Subcutaneous abdominal adipose tissue (tissue), 5 donors: ENCODE measurements at regions not wholly inside any gene's neighbourhood (a gene's known extent, or its start where the extent isn't known, plus 50 kb on each side); places are given as distances from the start of the nearest gene placed in this dataset.

Experiments used
- H3K27ac ChIP-seq: one replicate; pipeline ENCODE4 v1.7.0; 2013; ENCODE audit warnings: low read depth, mild to moderate bottlenecking, inconsistent platforms, low read length, moderate library complexity
- H3K27me3 ChIP-seq, 5 donors: one replicate each; pipeline ENCODE4 v1.7.0; 2013; ENCODE audit warnings: low read length in 5 of 5, inconsistent platforms in 1 of 5; ENCODE audit not compliant: control insufficient read depth in 5 of 5, insufficient read depth in 4 of 5
- H3K36me3 ChIP-seq, 5 donors: one replicate each; pipeline ENCODE4 v1.7.0; 2013; ENCODE audit warnings: low read length in 5 of 5; ENCODE audit not compliant: control insufficient read depth in 5 of 5, insufficient read depth in 5 of 5
- H3K4me1 ChIP-seq, 5 donors: one replicate each; pipeline ENCODE4 v1.7.0; 2013; ENCODE audit warnings: low read length in 5 of 5, mild to moderate bottlenecking in 3 of 5, moderate library complexity in 1 of 5; ENCODE audit not compliant: control insufficient read depth in 5 of 5, insufficient read depth in 5 of 5
- H3K4me3 ChIP-seq, 5 donors: one replicate each; pipeline ENCODE4 v1.7.0; 2013; ENCODE audit warnings: low read length in 5 of 5, low read depth in 1 of 5
- H3K9ac ChIP-seq, 5 donors: one replicate each; pipeline ENCODE4 v1.7.0; 2013; ENCODE audit warnings: low read length in 5 of 5, mild to moderate bottlenecking in 4 of 5, moderate library complexity in 3 of 5
- H3K9me3 ChIP-seq, 5 donors: one replicate each; pipeline ENCODE4 v1.7.0; 2013; ENCODE audit warnings: low read length in 5 of 5; ENCODE audit not compliant: control insufficient read depth in 5 of 5
- donor health status: healthy.
- donor health status: healthy.
- donor health status: healthy.
- donor health status: healthy.
- donor health status: healthy.

DNA sequence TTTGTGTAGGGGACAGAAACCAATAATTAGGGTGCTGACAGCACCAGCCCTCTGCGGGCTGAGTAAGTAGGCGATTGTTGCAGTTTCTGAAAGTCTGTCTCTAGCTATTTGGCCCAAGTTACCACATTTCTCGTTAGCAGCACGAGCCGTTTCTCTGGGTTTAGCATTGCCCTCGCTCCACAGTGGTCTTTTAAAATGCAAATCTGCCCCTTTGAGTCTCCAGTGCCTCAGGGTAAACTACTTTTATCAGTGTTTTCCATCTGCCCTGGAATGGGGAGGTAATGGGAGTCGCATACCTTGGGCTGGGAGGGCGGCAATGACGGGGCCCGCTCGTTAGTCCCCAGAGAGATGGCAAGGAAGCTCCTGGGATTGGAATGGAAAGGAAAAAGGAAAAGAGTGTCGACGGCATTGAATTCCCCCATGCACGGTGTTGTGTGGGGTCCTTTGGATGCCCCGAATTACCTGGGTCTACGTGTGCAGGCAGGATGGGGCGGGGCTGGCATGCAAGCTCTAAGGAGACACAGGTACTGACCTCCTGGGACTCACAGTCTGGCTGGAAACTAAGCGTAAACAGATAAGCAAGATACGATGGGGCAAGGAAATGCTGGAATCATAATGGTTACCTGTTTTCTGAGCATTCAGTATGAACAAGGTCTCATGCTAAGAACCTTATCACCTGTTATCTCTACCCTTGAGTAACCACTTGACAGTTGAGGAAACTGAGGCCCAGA lies 131.8 kb upstream of the MAP1LC3B2 start:
- H3K4me1 ChIP-seq = peaks cover 0 to 12% (median 8%) of the 10 kb centered on the region in 5 donors
- peaks cover 0 to 6% (median 4%) of the 10 kb centered on the region in 5 donors for H3K27me3 ChIP-seq
- H3K27ac ChIP-seq = no peak overlapping the region

DNA sequence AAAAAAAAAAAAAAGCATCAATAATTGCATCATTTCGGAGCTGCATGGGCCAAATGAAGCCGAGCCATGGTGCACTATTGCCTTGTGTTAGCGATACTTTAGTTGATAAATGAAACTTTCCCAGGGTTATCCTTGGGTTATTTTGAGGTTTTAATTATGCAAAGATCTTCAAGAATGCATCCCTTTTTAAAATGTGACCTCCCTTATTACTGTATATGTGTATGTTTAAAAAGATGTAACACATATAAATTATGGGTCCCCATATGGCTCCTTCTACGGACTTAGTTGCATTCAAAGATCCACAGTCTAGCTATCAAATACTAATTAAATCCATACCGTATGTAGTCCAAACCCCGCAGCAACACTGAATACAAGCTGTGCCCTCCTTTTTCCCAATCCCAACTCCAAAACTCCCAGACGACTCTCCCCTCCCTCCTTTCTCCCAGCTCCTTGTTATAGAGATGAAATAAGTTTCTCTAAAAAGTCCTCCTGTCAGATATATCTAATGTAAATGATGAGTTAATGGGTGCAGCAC lies 129.3 kb upstream of the MAP1LC3B2 start:
- Histone ChIP-seq H3K9ac (no peak overlapping the region), H3K36me3 (no peaks in the 10 kb centered on the region), H3K9me3 (peaks cover 0 to 6% (median 4%) of the 10 kb centered on the region in 5 donors), H3K27me3 (peaks cover 0 to 6% (median 4%) of the 10 kb centered on the region in 5 donors), H3K27ac (no peak overlapping the region), H3K4me1 (peaks cover 2 to 29% (median 18%) of the 10 kb centered on the region in 5 donors), H3K4me3 (no peak overlapping the region)

More for the DNA sequence above, 131.8 kb upstream of the MAP1LC3B2 start:
- Histone ChIP-seq H3K4me3 (no peak overlapping the region), H3K36me3 (no peaks in the 10 kb centered on the region), H3K9me3 (peaks cover 0 to 5% (median 3%) of the 10 kb centered on the region in 5 donors), H3K9ac (no peak overlapping the region)

DNA sequence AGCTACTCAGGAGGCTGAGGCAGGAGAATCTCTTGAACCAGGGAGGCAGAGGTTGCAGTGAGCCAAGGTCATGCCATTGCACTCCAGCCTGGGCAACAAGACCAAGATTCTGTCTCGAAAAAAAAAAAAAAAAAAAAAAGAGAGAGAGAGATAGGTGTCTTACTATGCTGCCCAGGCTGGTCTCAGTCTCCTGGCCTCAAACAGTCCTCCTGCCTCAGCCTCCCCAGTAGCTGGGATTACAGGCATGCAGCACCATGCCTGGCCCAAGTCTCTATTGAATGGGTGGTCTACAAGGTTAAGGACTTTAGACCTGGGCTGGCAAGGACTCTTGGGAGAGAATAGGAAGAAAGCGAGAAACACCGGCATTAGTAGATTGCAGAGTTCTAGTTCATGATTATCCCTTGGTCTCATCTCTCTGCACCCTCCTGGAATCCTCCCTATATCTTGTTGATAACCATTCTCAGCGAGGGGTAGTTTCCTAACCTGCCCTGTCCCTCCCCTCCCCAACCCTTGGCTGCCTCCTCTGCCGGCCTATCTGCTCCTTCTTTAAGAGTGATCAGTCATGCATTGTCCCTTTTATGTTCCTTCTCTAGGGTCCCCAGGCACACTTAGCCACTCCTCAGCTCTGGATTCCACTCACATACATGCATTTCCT lies 128.1 kb upstream of the MAP1LC3B2 start:
- Histone ChIP-seq H3K9ac (no peak overlapping the region), H3K4me3 (no peak overlapping the region), H3K27me3 (peaks cover 0 to 6% (median 4%) of the 10 kb centered on the region in 5 donors), H3K9me3 (peaks cover 0 to 6% (median 4%) of the 10 kb centered on the region in 5 donors), H3K27ac (no peak overlapping the region), H3K4me1 (peaks cover 2 to 28% (median 16%) of the 10 kb centered on the region in 5 donors), H3K36me3 (no peaks in the 10 kb centered on the region)

DNA sequence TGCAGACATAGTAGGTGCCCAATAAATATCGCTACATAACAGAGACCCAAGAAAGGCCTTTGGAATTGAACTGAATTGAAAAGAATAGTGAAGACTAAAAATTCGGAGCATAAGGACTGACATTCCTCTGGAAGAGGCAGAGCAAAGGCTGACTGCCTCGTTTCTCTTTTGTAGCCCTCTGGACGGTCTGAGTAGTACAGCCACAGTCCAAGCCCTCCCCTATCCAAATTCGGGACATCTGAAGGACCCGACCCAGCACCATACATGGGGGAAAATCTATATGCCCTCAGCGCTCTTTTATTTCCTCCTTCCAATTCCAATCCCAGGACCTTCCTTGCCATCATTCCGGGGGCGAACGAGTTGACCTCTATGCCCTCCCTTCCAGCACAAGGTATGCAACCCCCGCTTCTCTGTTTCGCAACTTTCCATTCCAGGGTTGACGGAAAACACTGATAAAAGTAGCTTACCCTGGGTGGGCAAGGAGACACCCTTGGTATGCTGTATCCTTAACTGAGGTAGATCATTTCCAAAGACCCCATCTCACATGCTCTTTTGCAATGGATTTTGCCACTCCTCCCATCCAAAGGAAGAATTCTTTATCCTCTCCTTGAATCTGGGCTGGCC lies 127.4 kb upstream of the MAP1LC3B2 start:
- Histone ChIP-seq H3K27me3 (peaks cover 0 to 6% (median 4%) of the 10 kb centered on the region in 5 donors), H3K4me3 (no peak overlapping the region), H3K9me3 (peaks cover 0 to 6% (median 4%) of the 10 kb centered on the region in 5 donors), H3K36me3 (no peaks in the 10 kb centered on the region), H3K27ac (no peak overlapping the region), H3K9ac (no peak overlapping the region), H3K4me1 (peaks cover 2 to 22% (median 16%) of the 10 kb centered on the region in 5 donors)

DNA sequence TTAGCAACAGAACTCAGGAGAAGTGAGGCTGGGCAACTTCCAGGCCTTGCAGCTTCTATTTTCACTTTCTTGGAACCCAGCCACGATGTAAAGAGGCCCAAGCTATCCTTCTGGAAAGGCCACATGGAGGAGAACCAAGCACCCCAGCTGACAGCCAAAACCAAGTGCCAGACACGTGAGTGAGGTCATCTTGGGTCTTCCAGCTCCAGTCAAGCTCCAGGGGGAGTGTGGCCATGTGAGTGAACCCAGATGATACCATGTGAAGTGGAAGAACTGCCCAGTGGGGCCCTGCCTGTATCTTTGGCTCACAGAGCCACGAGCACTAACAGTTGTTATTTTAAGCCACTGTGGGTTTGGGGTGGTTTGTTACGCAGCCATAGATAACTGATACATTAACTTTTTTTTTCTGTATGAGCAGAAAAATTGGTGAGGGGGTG lies 126.8 kb upstream of the MAP1LC3B2 start:
- Histone ChIP-seq H3K27ac (no peak overlapping the region), H3K4me1 (peaks cover 2 to 20% (median 14%) of the 10 kb centered on the region in 5 donors), H3K4me3 (peak overlapping the region in 1 of 5 donors; percentile 4), H3K9ac (no peak overlapping the region), H3K9me3 (peaks cover 0 to 6% (median 4%) of the 10 kb centered on the region in 5 donors), H3K27me3 (peaks cover 0 to 5% (median 2%) of the 10 kb centered on the region in 5 donors), H3K36me3 (no peaks in the 10 kb centered on the region)

DNA sequence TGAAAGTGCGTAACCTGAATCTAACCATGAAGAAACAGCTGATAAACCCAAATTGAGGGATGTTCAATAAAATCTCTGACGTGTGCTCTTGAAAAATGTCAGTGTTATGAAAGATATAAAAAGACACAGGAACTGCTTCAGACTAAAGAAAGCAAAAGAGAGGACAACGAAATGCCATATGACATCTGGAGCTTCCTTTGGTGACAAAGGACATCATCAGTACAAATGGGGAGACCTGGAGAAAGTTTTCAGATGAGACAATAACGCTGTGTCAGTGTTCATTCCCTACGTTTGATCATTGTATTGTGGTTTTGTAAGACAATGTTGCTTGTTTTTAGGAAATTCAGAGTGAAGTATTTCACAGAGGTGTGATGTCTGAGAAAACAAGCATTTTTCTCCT lies 125.9 kb upstream of the MAP1LC3B2 start:
- H3K27ac ChIP-seq = peak overlapping the region; percentile 48

DNA sequence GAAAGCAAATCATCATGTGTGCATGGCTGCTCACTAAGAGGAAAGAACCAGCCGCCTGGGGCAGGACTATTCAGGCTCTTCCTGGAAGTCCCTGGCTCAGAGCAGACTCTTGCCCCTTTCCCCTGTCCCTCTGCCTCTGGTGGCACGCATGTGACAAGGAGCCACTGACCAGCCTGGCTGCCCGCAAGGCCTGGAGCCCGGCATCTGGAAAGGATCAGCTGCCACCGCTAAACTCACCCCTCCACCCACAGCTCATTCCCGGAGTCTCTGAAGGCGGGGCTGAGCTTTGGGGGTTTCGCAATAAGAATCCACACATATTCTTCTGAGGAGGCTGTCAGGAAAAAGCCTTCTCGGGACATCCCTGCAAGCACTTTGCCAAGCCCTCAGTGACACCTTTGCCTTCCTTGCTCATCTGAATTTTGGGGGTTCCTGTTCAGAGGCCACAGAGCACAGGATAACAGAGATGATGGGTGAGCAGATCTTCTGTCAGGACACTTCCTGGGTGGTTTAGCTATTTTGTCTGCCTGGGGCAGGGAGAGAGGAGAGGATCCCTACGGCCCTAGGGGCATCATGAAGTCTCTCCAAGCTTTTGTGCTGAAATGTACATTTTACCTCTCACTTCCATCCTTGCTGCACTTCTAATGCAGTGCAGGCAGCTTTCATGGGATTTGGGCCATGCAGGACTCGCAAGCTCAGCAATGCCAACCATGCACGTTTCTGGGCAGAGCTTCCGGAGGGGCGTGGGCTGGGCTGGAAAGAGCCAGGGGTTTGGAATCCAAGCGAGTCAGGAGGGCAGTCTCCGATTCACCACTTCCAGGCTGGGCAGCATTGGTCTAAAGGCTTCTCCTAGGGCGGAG lies 124.8 kb upstream of the MAP1LC3B2 start:
- Histone ChIP-seq H3K27me3 (no peaks in the 10 kb centered on the region), H3K4me1 (peaks cover 2 to 20% (median 14%) of the 10 kb centered on the region in 5 donors), H3K4me3 (peak overlapping the region in 4 of 5 donors; percentile 50 to 61 (median 55)), H3K27ac (peak overlapping the region; percentile 48), H3K36me3 (no peaks in the 10 kb centered on the region), H3K9ac (peak overlapping the region in 3 of 5 donors; percentile 6 to 51 (median 42)), H3K9me3 (peaks cover 0 to 6% (median 4%) of the 10 kb centered on the region in 5 donors)

More for the DNA sequence above, 125.9 kb upstream of the MAP1LC3B2 start:
- H3K9me3 ChIP-seq = peaks cover 0 to 6% (median 4%) of the 10 kb centered on the region in 5 donors
- H3K9ac ChIP-seq = no peak overlapping the region
- H3K27me3 ChIP-seq = no peaks in the 10 kb centered on the region
- no peaks in the 10 kb centered on the region for H3K36me3 ChIP-seq
- H3K4me3 ChIP-seq = no peak overlapping the region
- peaks cover 2 to 20% (median 14%) of the 10 kb centered on the region in 5 donors for H3K4me1 ChIP-seq

DNA sequence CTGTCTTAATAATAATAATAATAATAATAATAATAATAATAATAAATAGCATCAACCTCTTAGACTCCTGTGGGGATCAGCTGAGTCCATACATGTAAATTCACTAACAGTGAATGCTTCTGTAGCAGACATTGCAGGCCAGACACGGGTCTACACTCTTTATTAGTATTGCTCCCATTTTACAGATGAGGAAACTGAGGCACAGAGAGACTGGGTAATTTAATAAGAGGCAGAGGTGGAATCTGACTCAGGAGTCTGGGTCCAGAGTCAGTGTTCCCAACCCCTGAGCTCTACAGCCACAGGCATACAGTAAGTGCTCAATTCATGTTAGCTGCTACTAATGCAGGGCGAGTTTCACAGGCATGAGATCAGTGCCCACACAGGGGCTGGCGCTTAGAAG lies 123.2 kb upstream of the MAP1LC3B2 start:
- no peaks in the 10 kb centered on the region for H3K27me3 ChIP-seq
- H3K4me1 ChIP-seq = peaks cover 2 to 24% (median 17%) of the 10 kb centered on the region in 5 donors
- peaks cover 0 to 6% (median 4%) of the 10 kb centered on the region in 5 donors for H3K9me3 ChIP-seq
- no peak overlapping the region for H3K9ac ChIP-seq
- no peak overlapping the region for H3K4me3 ChIP-seq
- H3K27ac ChIP-seq = no peak overlapping the region
- H3K36me3 ChIP-seq = no peaks in the 10 kb centered on the region

DNA sequence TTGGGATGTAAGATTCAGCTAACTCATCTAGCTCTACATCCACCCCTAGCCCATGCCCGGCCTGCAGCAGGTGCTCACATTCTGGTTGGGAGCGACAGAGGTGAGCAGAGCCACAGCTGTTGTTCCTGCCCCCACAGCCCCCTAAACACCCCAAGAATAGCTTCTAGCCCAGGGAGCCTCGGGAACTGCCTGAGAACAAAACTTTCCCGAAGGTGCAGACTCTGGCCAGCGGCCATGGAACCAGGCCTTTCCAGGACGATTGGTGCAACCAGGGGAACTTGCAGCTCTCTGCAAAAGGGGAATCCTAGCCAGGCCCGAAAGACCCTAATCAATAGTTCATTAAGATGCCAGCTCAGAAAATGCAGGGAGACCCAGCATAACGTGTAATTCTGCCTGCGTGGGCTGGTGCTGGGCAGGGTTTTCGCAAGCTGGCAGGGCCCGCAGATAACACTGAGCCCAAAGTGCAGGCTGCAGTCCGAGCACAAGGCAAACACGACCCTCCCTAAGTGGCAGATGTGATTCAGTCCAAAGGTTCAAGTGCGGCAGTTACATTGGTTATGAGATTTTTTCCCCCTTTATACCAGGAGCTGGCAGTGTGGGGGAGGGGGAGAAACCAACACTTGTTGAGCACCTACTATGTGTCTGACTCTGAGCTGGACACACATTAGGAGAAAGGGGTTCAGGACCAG lies 122.5 kb upstream of the MAP1LC3B2 start:
- Histone ChIP-seq H3K27me3 (no peaks in the 10 kb centered on the region), H3K9ac (no peak overlapping the region), H3K4me1 (peaks cover 2 to 24% (median 17%) of the 10 kb centered on the region in 5 donors), H3K27ac (no peak overlapping the region), H3K36me3 (no peaks in the 10 kb centered on the region), H3K4me3 (no peak overlapping the region), H3K9me3 (peaks cover 0 to 6% (median 4%) of the 10 kb centered on the region in 5 donors)
